Peyer's patch (tissue), 4 donors: ENCODE measurements at regions not wholly inside any gene's neighbourhood (a gene's known extent, or its start where the extent isn't known, plus 50 kb on each side); places are given as distances from the start of the nearest gene placed in this dataset.
"Not testable (repeated sequence)": the region's sequence is repeated elsewhere in the genome, so short reads cannot be mapped to it uniquely, and the experiment has no call there.

Source experiments
- DNase-seq, 3 donors: peaks; one replicate each; pipeline ENCODE4 v3.0.0-alpha.2; 2017 to 2019
- H3K27ac ChIP-seq, 4 donors: fragments of 200-600 bp; sonication (generic); one replicate each; pipeline ENCODE4 v1.5.1; 2016 to 2019
- H3K27me3 ChIP-seq, 2 donors: fragments of 200-600 bp; sonication (generic); one replicate each; pipeline ENCODE4 v1.5.1; 2019
- H3K36me3 ChIP-seq, 3 donors: fragments of 200-600 bp; sonication (generic); one replicate each; pipeline ENCODE4 v1.5.1; 2016 to 2019
- H3K4me1 ChIP-seq, 4 donors: fragments of 200-600 bp; sonication (generic); one replicate each; pipeline ENCODE4 v1.5.1; 2016 to 2019
- H3K4me3 ChIP-seq, 4 donors: fragments of 200-600 bp; sonication (generic); 1 replicate in 3 of 4; 2 replicates in 1 of 4; pipeline ENCODE4 v1.5.1; 2016 to 2019; ENCODE audit warnings: mild to moderate bottlenecking in 1 of 4
- H3K9me3 ChIP-seq, 4 donors: fragments of 200-600 bp; sonication (generic); one replicate each; pipeline ENCODE4 v1.5.1; 2016 to 2019; ENCODE audit warnings: mild to moderate bottlenecking in 1 of 4
- POLR2A ChIP-seq, 2 donors: fragments of 450-650 bp; IDR thresholded peaks; one replicate each; pipeline ENCODE4 v1.5.1; 2017; ENCODE audit warnings: antibody characterized with exemption in 2 of 2, mild to moderate bottlenecking in 2 of 2, moderate library complexity in 2 of 2
- TF ChIP-seq, protein P1 (sequence below), 6 experiments: fragments of 450-650 bp in 4 of 6; fragments of 200-600 bp in 2 of 6; sonication (generic) in 1 of 6; IDR thresholded peaks; one replicate each; pipeline ENCODE4 v1.5.1; 2017 to 2019; ENCODE audit warnings: antibody characterized with exemption in 6 of 6, mild to moderate bottlenecking in 3 of 6, moderate library complexity in 1 of 6

DNA sequence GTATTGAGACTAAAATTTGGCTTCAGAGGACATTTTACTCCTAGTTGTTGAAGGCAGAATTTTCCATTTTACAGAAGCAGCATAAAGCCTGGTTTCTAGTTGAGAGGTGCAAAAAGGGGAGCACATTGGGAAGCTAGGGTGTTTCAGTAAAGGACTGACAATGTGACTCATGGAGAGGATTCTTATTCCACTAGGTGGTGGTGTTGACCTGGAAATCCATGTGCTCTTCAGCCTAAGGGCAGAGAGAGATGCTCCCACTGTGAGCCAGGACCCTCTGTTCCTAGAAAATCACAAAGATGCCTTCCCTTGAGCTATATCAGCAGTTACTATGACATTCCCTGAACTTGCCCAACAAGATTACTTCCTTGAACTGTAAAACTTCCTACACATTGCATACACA, 687.8 kb downstream of the IPMK start:
- no peaks in the 10 kb centered on the region for H3K27me3 ChIP-seq
- no peaks in the 10 kb centered on the region for H3K9me3 ChIP-seq
- no peaks in the 10 kb centered on the region for H3K36me3 ChIP-seq
- TF ChIP-seq, protein P1, sequence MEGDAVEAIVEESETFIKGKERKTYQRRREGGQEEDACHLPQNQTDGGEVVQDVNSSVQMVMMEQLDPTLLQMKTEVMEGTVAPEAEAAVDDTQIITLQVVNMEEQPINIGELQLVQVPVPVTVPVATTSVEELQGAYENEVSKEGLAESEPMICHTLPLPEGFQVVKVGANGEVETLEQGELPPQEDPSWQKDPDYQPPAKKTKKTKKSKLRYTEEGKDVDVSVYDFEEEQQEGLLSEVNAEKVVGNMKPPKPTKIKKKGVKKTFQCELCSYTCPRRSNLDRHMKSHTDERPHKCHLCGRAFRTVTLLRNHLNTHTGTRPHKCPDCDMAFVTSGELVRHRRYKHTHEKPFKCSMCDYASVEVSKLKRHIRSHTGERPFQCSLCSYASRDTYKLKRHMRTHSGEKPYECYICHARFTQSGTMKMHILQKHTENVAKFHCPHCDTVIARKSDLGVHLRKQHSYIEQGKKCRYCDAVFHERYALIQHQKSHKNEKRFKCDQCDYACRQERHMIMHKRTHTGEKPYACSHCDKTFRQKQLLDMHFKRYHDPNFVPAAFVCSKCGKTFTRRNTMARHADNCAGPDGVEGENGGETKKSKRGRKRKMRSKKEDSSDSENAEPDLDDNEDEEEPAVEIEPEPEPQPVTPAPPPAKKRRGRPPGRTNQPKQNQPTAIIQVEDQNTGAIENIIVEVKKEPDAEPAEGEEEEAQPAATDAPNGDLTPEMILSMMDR (IDR thresholded peaks at IDR 0.05): peak in 3 of 6 experiments; percentile 61 to 70 (median 70)
- no peak for TF ChIP-seq POLR2A (IDR thresholded peaks at IDR 0.05)
- H3K4me3 ChIP-seq: no peak overlapping the region
- no peak for DNase-seq
- H3K27ac ChIP-seq: no peak overlapping the region
- no peaks in the 10 kb centered on the region for H3K4me1 ChIP-seq

DNA sequence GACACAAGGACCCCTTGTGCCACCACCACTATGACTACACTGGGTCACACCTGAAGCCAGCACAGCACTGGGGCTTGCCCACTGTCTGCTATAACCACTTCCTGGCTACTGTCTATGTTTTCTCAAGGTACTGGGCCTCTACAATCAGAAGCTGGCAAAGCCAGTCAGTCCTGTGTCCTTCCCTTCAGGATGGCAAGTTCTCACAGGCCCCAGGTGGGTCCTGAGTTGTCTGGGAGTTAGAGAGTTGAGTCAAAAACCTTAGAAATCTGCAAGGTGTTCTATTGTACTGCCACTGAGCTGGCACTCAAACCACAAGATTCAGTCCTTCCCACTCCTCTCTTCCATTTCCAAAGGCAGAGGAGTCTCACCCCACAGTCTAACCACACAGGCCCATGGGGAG, 705.5 kb downstream of the IPMK start:
- no peak for DNase-seq
- Histone ChIP-seq H3K4me3 (no peak overlapping the region), H3K27me3 (no peaks in the 10 kb centered on the region), H3K9me3 (no peaks in the 10 kb centered on the region), H3K27ac (no peak overlapping the region), H3K36me3 (no peaks in the 10 kb centered on the region), H3K4me1 (no peaks in the 10 kb centered on the region)
- no peak for TF ChIP-seq POLR2A (IDR thresholded peaks at IDR 0.05)
- TF ChIP-seq, protein P1 (IDR thresholded peaks at IDR 0.05): no peak

GRCh38 chr10:57551774-57552173, 715.9 kb downstream of the IPMK start:
- H3K36me3 ChIP-seq, H3K4me3 ChIP-seq, H3K27ac ChIP-seq, H3K4me1 ChIP-seq, DNase-seq, H3K27me3 ChIP-seq, H3K9me3 ChIP-seq: not testable (repeated sequence)

DNA sequence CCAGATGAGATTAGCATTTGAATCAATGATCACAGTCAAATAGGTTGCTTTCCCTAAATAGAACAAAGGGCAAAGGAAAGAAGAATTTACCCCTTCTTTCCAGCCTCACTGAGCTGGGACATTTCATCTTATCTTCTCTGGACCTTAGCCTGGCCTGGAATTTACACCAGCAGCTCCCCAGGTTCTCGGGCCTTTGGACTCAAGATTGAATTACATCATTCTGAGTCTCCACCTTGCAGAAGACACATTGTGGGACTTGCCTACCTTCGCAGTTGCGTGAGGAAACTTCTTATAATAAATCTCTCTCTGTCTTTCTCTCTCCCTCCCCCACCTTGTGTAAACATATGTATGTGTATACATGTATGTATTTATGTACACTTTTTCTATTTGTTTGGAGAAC, 732.4 kb downstream of the IPMK start:
- H3K27ac ChIP-seq: no peak overlapping the region
- no peaks in the 10 kb centered on the region for H3K9me3 ChIP-seq
- no peaks in the 10 kb centered on the region for H3K27me3 ChIP-seq
- no peak overlapping the region for H3K4me3 ChIP-seq
- H3K4me1 ChIP-seq: no peaks in the 10 kb centered on the region
- no peak for TF ChIP-seq POLR2A (IDR thresholded peaks at IDR 0.05)
- TF ChIP-seq, protein P1 (IDR thresholded peaks at IDR 0.05): no peak
- H3K36me3 ChIP-seq: no peaks in the 10 kb centered on the region
- DNase-seq: no peak

GRCh38 chr10:57513637-57514036, 754.1 kb downstream of the IPMK start:
- Histone ChIP-seq H3K4me1 (no peaks in the 10 kb centered on the region), H3K27ac (no peak overlapping the region), H3K27me3 (no peaks in the 10 kb centered on the region), H3K4me3 (no peak overlapping the region), H3K9me3 (no peaks in the 10 kb centered on the region), H3K36me3 (no peaks in the 10 kb centered on the region)
- DNase-seq: no peak
- TF ChIP-seq, protein P1 (IDR thresholded peaks at IDR 0.05): no peak
- no peak for TF ChIP-seq POLR2A (IDR thresholded peaks at IDR 0.05)

GRCh38 chr10:57507788-57508187, 759.9 kb downstream of the IPMK start:
- Histone ChIP-seq H3K36me3 (no peaks in the 10 kb centered on the region), H3K27me3 (no peaks in the 10 kb centered on the region), H3K4me1 (no peaks in the 10 kb centered on the region), H3K4me3 (no peak overlapping the region), H3K9me3 (no peaks in the 10 kb centered on the region), H3K27ac (no peak overlapping the region)
- DNase-seq: no peak
- TF ChIP-seq, protein P1 (IDR thresholded peaks at IDR 0.05): no peak
- TF ChIP-seq POLR2A (IDR thresholded peaks at IDR 0.05): no peak
